GM12872 (cell line): ENCODE measurements at regions not wholly inside any gene's neighbourhood (a gene's known extent, or its start where the extent isn't known, plus 50 kb on each side); places are given as distances from the start of the nearest gene placed in this dataset.

ENCODE experiments used
- TF ChIP-seq, protein P1 (sequence below): IDR thresholded peaks from 3 replicates; pipeline ENCODE4 v1.5.1; 2011; ENCODE audit warnings: low read depth, mild to moderate bottlenecking, low read length, moderate library complexity; ENCODE audit not compliant: insufficient read depth

DNA sequence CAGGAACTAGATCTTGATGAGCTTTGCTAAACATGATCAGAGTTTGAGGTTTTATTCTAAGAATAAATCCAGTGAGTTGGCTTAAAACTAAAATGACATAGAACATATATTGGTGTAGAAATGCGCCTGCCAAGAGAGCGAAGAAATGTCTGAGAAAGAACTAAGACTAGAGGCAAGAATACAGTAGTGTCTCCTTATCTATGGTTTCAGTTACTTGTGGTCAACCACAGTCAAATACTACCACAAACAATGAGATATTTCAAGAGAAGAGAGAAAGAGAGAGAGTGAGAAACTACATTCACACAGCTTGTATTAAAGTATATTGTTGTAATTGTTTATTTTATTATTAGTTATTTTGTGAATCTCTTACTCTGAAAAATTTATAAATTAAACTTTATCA is 254.4 kb upstream of the CDH10 start:
- TF ChIP-seq, protein P1, sequence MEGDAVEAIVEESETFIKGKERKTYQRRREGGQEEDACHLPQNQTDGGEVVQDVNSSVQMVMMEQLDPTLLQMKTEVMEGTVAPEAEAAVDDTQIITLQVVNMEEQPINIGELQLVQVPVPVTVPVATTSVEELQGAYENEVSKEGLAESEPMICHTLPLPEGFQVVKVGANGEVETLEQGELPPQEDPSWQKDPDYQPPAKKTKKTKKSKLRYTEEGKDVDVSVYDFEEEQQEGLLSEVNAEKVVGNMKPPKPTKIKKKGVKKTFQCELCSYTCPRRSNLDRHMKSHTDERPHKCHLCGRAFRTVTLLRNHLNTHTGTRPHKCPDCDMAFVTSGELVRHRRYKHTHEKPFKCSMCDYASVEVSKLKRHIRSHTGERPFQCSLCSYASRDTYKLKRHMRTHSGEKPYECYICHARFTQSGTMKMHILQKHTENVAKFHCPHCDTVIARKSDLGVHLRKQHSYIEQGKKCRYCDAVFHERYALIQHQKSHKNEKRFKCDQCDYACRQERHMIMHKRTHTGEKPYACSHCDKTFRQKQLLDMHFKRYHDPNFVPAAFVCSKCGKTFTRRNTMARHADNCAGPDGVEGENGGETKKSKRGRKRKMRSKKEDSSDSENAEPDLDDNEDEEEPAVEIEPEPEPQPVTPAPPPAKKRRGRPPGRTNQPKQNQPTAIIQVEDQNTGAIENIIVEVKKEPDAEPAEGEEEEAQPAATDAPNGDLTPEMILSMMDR, result no peak

DNA sequence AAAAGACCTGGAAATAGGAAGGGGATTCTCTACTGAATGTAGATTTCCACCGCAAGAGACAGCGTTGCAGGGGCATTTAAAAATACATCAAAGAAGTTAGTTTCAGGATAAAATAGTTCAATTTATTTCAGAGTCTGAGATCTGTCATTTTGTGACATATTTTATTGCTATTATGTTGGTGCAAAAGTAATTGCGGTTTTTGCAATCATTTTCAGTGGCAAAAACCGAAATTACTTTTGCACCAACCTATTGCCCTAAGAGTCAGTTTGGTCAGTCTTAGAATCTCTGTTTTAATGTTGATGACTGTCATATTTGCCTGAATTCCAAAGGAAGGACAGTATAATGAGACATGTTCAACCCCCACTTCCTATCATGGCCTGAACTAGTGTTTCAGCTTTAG is 219.5 kb upstream of the CDH10 start:
- TF ChIP-seq, protein P1, result no peak

DNA sequence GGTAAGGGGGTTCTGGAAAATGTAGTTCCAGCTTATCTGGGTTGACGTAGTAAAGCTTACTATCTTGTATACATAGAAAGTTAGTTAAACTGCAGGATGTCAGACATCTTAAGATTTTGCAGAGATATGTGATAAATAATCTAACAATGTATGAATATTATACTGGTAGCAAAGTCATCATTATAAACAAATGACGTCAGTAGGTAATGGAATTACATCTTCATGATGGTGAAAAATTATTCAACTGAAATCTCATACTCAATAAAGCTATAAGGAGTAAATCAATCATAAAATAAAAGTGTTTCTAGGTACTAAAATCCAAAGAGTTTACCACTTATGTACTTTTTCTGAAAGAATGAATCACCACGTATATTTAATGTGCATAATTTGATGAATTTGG is 217.3 kb upstream of the CDH10 start:
- TF ChIP-seq, protein P1, result no peak

DNA sequence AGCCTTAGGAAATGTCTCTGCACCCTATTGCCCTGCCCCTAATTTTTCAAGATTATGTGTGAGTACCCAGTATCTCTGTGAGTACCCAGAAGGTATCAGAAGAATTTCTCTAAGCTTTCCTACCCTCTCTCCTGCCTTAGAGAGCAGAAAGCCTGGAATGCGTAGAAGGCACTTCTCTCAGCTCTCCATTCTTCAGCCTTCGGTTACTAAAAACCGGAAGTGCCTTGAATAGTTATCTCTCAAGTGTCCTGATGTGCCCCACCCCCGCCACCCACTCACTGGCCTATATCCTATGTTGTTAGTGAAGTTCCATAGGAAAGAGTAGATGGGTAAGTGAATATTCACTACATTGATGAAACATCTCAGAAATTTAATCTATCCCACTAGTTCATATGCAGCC is 210.7 kb upstream of the CDH10 start:
- TF ChIP-seq, protein P1, result no peak

DNA sequence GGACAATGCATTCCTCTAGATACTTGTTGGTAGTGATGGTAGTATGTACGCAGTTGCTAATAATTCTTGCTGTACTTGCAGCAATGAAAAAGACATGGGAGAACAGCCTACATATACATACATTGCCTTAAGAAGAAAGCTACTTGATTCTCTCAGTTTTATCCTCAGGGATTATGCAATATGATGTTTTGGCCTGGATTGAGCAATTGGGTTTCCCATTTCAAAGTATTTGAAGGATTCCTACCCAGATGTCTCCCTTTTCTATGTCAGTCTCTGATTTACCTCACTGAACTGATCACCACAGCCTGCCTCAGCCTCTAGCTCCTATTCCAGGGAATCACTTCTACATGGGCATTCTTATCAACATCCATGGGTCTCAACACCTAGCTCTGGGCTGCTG is 210.1 kb upstream of the CDH10 start:
- TF ChIP-seq, protein P1, result no peak

DNA sequence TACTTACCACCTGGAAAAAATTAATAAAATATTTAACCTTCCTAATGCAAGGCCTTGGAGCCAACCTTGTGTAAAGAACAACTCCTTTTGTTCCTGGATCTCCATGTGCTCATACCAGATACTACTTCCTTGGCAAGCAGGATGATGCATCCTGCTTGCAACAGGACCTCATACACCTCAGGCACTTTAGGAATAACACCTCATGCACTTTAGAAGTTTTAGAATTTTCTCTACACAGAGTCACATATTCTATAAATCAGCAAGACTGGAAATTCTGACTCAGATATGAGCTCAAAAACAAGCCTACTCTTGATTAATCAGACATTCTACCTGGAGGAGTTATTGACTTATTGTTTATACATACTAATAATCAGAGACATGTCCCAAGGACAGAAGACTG is 209.6 kb upstream of the CDH10 start:
- TF ChIP-seq, protein P1, result no peak

DNA sequence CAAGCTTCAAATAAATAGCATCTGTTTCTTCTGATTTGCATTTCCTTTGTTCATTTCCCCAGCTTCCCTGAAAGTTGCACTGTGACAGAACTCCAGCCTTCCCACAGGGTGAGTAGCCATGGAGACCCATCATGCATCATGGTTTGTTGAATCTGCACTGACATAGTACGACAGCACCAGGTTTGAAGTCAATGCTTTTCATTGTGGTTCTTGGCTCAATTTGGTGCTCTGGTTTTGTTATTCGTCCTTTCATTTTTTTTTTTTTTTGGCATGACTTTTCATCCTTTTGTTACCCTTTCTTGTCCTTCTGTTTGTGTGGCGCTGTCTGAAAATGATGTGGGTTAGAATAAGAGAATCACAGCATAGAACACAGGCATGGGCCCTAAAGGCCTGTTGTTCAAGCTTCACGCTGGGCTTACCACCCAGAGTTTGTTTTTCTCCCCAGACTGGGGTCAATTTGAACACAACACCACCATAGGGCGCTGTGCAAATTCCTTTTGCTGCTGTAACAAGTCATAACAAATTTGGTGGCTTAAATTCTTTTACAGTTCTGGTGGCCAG is 206.2 kb upstream of the CDH10 start:
- TF ChIP-seq, protein P1, result no peak

DNA sequence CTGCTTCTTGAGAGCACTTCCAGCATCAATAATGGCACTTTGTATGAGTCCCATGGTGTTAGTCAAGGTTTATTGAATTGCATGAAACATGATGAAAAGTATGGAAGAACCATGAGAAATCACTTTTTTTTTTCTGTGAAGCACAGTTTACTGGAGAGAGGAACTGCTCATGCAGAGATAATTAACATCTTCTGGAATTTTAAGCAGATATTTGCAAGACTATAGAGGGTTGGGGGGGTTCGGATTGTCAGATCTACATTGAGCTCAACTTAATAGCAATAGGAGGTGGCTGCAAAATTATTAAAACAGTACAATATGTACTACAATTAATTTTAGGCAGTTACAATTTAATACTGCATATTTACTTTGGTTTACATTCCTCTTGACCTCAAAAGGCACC is 204.4 kb upstream of the CDH10 start:
- TF ChIP-seq, protein P1, result no peak
